Astrocyte of the cerebellum (primary cell): ENCODE measurements at regions not wholly inside any gene's neighbourhood (a gene's known extent, or its start where the extent isn't known, plus 50 kb on each side); places are given as distances from the start of the nearest gene placed in this dataset.
A peak's percentile ranks its signal among the peaks of the same experiment; 100 is the strongest.

Source experiments
- DNase-seq: peaks from one replicate; pipeline ENCODE4 v3.0.0-alpha.2; 2011; ENCODE audit warnings: low read depth
- H3K4me3 ChIP-seq: 2 replicates; pipeline ENCODE4 v1.5.1; 2011; ENCODE audit warnings: mild to moderate bottlenecking, low read depth, low read length, moderate library complexity
- CTCF ChIP-seq: IDR thresholded peaks from 2 replicates; pipeline ENCODE4 v1.5.1; 2012; ENCODE audit warnings: low read length, low read depth, moderate library complexity, mild to moderate bottlenecking; ENCODE audit errors: missing control alignments
- in situ Hi-C: cut with HindIII; loops from 2 replicates; pipeline ENCODE4 v1.10.0; 2017; ENCODE audit warnings: low sequenced_read_pairs

GRCh38 chr2:64205415-64205814 is 61.2 kb upstream of the PELI1 start:
- H3K4me3 ChIP-seq: no peak overlapping the region
- no peak for DNase-seq
- TF ChIP-seq CTCF: no peak
- in situ Hi-C loops: no loop called here

GRCh38 chr2:64207573-64207972 is 63.4 kb upstream of the PELI1 start:
- TF ChIP-seq CTCF: no peak
- in situ Hi-C loops: no loop called here
- H3K4me3 ChIP-seq: no peak overlapping the region
- no peak for DNase-seq

GRCh38 chr2:64210816-64211215 is 66.6 kb upstream of the PELI1 start:
- in situ Hi-C loops: loop anchor here (5.0 kb wide), 1 partner anchor 61 kb away; no protein-coding TSS in a partner anchor

GRCh38 chr2:64211276-64211921 is 67.2 kb upstream of the PELI1 start:
- no peak for TF ChIP-seq CTCF
- no peak overlapping the region for H3K4me3 ChIP-seq
- in situ Hi-C loops: loop anchor here (5.0 kb wide), 1 partner anchor 61 kb away; no protein-coding TSS in a partner anchor
- DNase-seq: no peak

More at GRCh38 chr2:64210816-64211215, 66.6 kb upstream of the PELI1 start:
- H3K4me3 ChIP-seq: no peak overlapping the region
- no peak for TF ChIP-seq CTCF
- no peak for DNase-seq

GRCh38 chr2:64212346-64212745 is 68.1 kb upstream of the PELI1 start:
- DNase-seq: peak; percentile 81
- no peak overlapping the region for H3K4me3 ChIP-seq
- no peak for TF ChIP-seq CTCF
- in situ Hi-C loops: loop anchor here (5.0 kb wide), 1 partner anchor 60 kb away; no protein-coding TSS in a partner anchor

- H3K4me3 ChIP-seq: no peak overlapping the region
- TF ChIP-seq CTCF: no peak
- in situ Hi-C loops: loop anchor here (5.0 kb wide), 1 partner anchor 59 kb away; no protein-coding TSS in a partner anchor
- peak; percentile 73 for DNase-seq
These were observed 68.6 kb upstream of the PELI1 start for GRCh38 chr2:64212801-64213321.
